Lower lobe of right lung (tissue), 2 donors: ENCODE measurements at regions not wholly inside any gene's neighbourhood (a gene's known extent, or its start where the extent isn't known, plus 50 kb on each side); places are given as distances from the start of the nearest gene placed in this dataset.
A peak's percentile ranks its signal among the peaks of the same experiment; 100 is the strongest.
"Not testable (repeated sequence)": the region's sequence is repeated elsewhere in the genome, so short reads cannot be mapped to it uniquely, and the experiment has no call there.

Experiments used
- ATAC-seq, 2 donors: fragments of 200-7000 bp; cut with Tn5 transposase; one replicate each; pipeline ENCODE4 v1.9.1; 2020 to 2022; ENCODE audit warnings: mild to moderate bottlenecking in 2 of 2, moderate library complexity in 2 of 2
- DNase-seq: peaks from one replicate; pipeline ENCODE4 v3.0.0-alpha.2; 2020
- H3K27ac ChIP-seq: fragments of 200-600 bp; one replicate; pipeline ENCODE4 v1.8.0; 2022
- H3K27me3 ChIP-seq: fragments of 200-600 bp; one replicate; pipeline ENCODE4 v1.8.0; 2022; ENCODE audit warnings: low read depth
- H3K36me3 ChIP-seq: fragments of 200-600 bp; one replicate; pipeline ENCODE4 v1.8.0; 2022; ENCODE audit warnings: mild to moderate bottlenecking
- H3K4me1 ChIP-seq: fragments of 200-600 bp; one replicate; pipeline ENCODE4 v1.8.0; 2022
- H3K4me3 ChIP-seq: fragments of 200-600 bp; one replicate; pipeline ENCODE4 v1.8.0; 2022; ENCODE audit warnings: mild to moderate bottlenecking
- H3K9me3 ChIP-seq: fragments of 200-600 bp; one replicate; pipeline ENCODE4 v1.8.0; 2022
- CTCF ChIP-seq: fragments of 200-600 bp; IDR thresholded peaks from one replicate; pipeline ENCODE4 v1.8.0; 2022; ENCODE audit warnings: antibody characterized with exemption, mild to moderate bottlenecking
- intact Hi-C: fragments of 100-400 bp; cut with DNase I; formaldehyde crosslinking; loops from one replicate; pipeline ENCODE4 v1.11.0; 2022
- donor health status: DM: no; HTN: yes; CAD: no; lungs with severe emphysema.

GRCh38 chr5:67795781-67796477 lies 419.6 kb upstream of the PIK3R1 start:
- Histone ChIP-seq H3K4me1 (no peaks in the 10 kb centered on the region), H3K4me3 (no peak overlapping the region), H3K27me3 (no peaks in the 10 kb centered on the region), H3K27ac (peak overlapping the region; percentile 42), H3K9me3 (no peaks in the 10 kb centered on the region), H3K36me3 (no peaks in the 10 kb centered on the region)
- intact Hi-C loops, result no loop called here
- ATAC-seq, result no peak
- DNase-seq, result no peak
- TF ChIP-seq CTCF, result no peak

- intact Hi-C loops, result no loop called here
- no peak overlapping the region for H3K27ac ChIP-seq
- H3K36me3 ChIP-seq, result no peaks in the 10 kb centered on the region
- no peak for ATAC-seq
- no peaks in the 10 kb centered on the region for H3K4me1 ChIP-seq
- no peak for DNase-seq
- no peaks in the 10 kb centered on the region for H3K9me3 ChIP-seq
- TF ChIP-seq CTCF, result no peak
- no peak overlapping the region for H3K4me3 ChIP-seq
- no peaks in the 10 kb centered on the region for H3K27me3 ChIP-seq
These were observed 421.6 kb upstream of the PIK3R1 start for GRCh38 chr5:67793966-67794365.

- no peaks in the 10 kb centered on the region for H3K4me1 ChIP-seq
- H3K27me3 ChIP-seq, result no peaks in the 10 kb centered on the region
- DNase-seq (no peak), ATAC-seq (no peak)
- H3K4me3 ChIP-seq, result no peak overlapping the region
- H3K9me3 ChIP-seq, result no peaks in the 10 kb centered on the region
- H3K36me3 ChIP-seq, result no peaks in the 10 kb centered on the region
- intact Hi-C loops, result no loop called here
- no peak overlapping the region for H3K27ac ChIP-seq
- no peak for TF ChIP-seq CTCF
These were observed 422.1 kb upstream of the PIK3R1 start for GRCh38 chr5:67793418-67793817.

- no peaks in the 10 kb centered on the region for H3K4me1 ChIP-seq
- intact Hi-C loops, result no loop called here
- ATAC-seq (no peak), DNase-seq (no peak)
- no peaks in the 10 kb centered on the region for H3K9me3 ChIP-seq
- no peaks in the 10 kb centered on the region for H3K36me3 ChIP-seq
- H3K27me3 ChIP-seq, result no peaks in the 10 kb centered on the region
- no peak for TF ChIP-seq CTCF
- no peak overlapping the region for H3K27ac ChIP-seq
- H3K4me3 ChIP-seq, result no peak overlapping the region
These were observed 422.7 kb upstream of the PIK3R1 start for GRCh38 chr5:67792891-67793290.

- H3K27ac ChIP-seq, result no peak overlapping the region
- no peaks in the 10 kb centered on the region for H3K27me3 ChIP-seq
- H3K4me1 ChIP-seq, result no peaks in the 10 kb centered on the region
- DNase-seq (no peak), ATAC-seq (no peak)
- H3K36me3 ChIP-seq, result no peaks in the 10 kb centered on the region
- H3K4me3 ChIP-seq, result no peak overlapping the region
- no peak for TF ChIP-seq CTCF
- intact Hi-C loops, result no loop called here
- H3K9me3 ChIP-seq, result no peaks in the 10 kb centered on the region
These were observed 425.2 kb upstream of the PIK3R1 start for GRCh38 chr5:67790390-67790789.

GRCh38 chr5:67779893-67780623 lies 435.5 kb upstream of the PIK3R1 start:
- DNase-seq, H3K4me3 ChIP-seq, ATAC-seq, H3K27ac ChIP-seq, H3K27me3 ChIP-seq, H3K4me1 ChIP-seq, intact Hi-C loops, H3K9me3 ChIP-seq, H3K36me3 ChIP-seq: not testable (repeated sequence)
